Spleen (tissue), 11 donors: ENCODE measurements at regions not wholly inside any gene's neighbourhood (a gene's known extent, or its start where the extent isn't known, plus 50 kb on each side); places are given as distances from the start of the nearest gene placed in this dataset.

Source experiments
- DNase-seq: peaks from one replicate; pipeline ENCODE4 v3.0.0-alpha.2; 2020
- H3K27ac ChIP-seq, 8 donors: fragments of 200-600 bp; sonication (generic) in 7 of 8; 1 replicate in 4 of 8; 2 replicates in 4 of 8; pipeline versions ENCODE4 v1.5.0 to v1.8.0; 2016 to 2021; ENCODE audit warnings: inconsistent platforms in 4 of 8, mild to moderate bottlenecking in 4 of 8, moderate library complexity in 1 of 8
- H3K27me3 ChIP-seq, 7 donors: fragments of 200-600 bp; sonication (generic) in 6 of 7; replicated peaks in 1 of 7; 1 replicate in 4 of 7; 2 replicates in 3 of 7; pipeline versions ENCODE4 v1.5.0 to v1.8.0; 2016 to 2021; ENCODE audit warnings: inconsistent platforms in 3 of 7, mild to moderate bottlenecking in 1 of 7
- H3K36me3 ChIP-seq, 6 donors: fragments of 200-600 bp; sonication (generic) in 5 of 6; 1 replicate in 4 of 6; 2 replicates in 2 of 6; pipeline versions ENCODE4 v1.5.0 to v1.8.0; 2016 to 2021; ENCODE audit warnings: inconsistent platforms in 2 of 6
- H3K4me1 ChIP-seq, 6 donors: fragments of 200-600 bp; sonication (generic) in 5 of 6; 1 replicate in 3 of 6; 2 replicates in 3 of 6; pipeline versions ENCODE4 v1.5.0 to v1.8.0; 2016 to 2021; ENCODE audit warnings: inconsistent platforms in 3 of 6
- H3K4me3 ChIP-seq, 8 donors: fragments of 200-600 bp; sonication (generic) in 7 of 8; 1 replicate in 4 of 8; 2 replicates in 4 of 8; pipeline versions ENCODE4 v1.5.0 to v1.8.0; 2016 to 2021; ENCODE audit warnings: inconsistent platforms in 4 of 8, mild to moderate bottlenecking in 4 of 8, moderate library complexity in 2 of 8
- H3K9me3 ChIP-seq, 8 donors: fragments of 200-600 bp; sonication (generic) in 7 of 8; 1 replicate in 4 of 8; 2 replicates in 4 of 8; pipeline versions ENCODE4 v1.5.0 to v1.8.0; 2016 to 2021; ENCODE audit warnings: inconsistent platforms in 4 of 8
- CTCF ChIP-seq, 11 experiments: fragments of 200-600 bp in 7 of 11; fragments of 450-650 bp in 4 of 11; sonication (generic) in 4 of 11; IDR thresholded peaks in 8 of 11; conservative IDR thresholded peaks in 3 of 11; 1 replicate in 7 of 11; 2 replicates in 4 of 11; pipeline versions ENCODE4 v1.4.0 to v1.8.0; 2016 to 2021; ENCODE audit warnings: antibody characterized with exemption in 11 of 11, inconsistent platforms in 4 of 11, mild to moderate bottlenecking in 1 of 11
- POLR2A ChIP-seq, 3 donors: fragments of 450-650 bp; IDR thresholded peaks; one replicate each; pipeline ENCODE4 v1.5.1; 2017; ENCODE audit warnings: antibody characterized with exemption in 3 of 3, mild to moderate bottlenecking in 1 of 3
- POLR2AphosphoS5 ChIP-seq, 3 donors: sonication (generic); formaldehyde crosslinking; IDR thresholded peaks; one replicate each; pipeline ENCODE4 v1.5.1; 2017; ENCODE audit warnings: antibody characterized with exemption in 3 of 3
- WGBS, 5 donors: extraction: QIAGEN DNeasy Blood & Tissue Kit in 3 of 5; methylation state at CpG; one replicate each; pipeline versions ENCODE4 v1.1.5 to v1.1.7; 2013 to 2018; 5-methylcytosine and 5-hydroxymethylcytosine counted together
- intact Hi-C: fragments of 100-400 bp; cut with DNase I; formaldehyde crosslinking; loops from one replicate; pipeline ENCODE4 v1.15.0; 2023; ENCODE audit warnings: low total_unique reads
- donor health status: healthy with polysubstance abuse.
- donor health status: DM: no; HTN: no; CAD: no; lungs with moderate emphysema.
- donor health status: DM: no; HTN: no; CAD: no.
- donor health status: Bipolar disorder and iron deficiency.
- donor health status: healthy.
- donor health status: DM: no; HTN: no; CAD: no.
- donor health status: DM: yes; HTN: yes; CAD: no.

- H3K4me1 ChIP-seq = peaks cover 0 to 7% (median 0%) of the 10 kb centered on the region in 6 donors
- no peak overlapping the region for H3K4me3 ChIP-seq
- H3K27ac ChIP-seq = peak overlapping the region in 4 of 8 donors; percentile 20 to 65 (median 50)
- peaks cover 0 to 6% (median 0%) of the 10 kb centered on the region in 8 donors for H3K9me3 ChIP-seq
- intact Hi-C loops = no loop called here
- 32 to 53% (median 44%) methylated on average over 5 of the region's 5 CpGs for WGBS, 5 donors
- DNase-seq = no peak
- H3K36me3 ChIP-seq = no peaks in the 10 kb centered on the region
- no peaks in the 10 kb centered on the region for H3K27me3 ChIP-seq
- TF ChIP-seq POLR2A (IDR thresholded peaks at IDR 0.05) = no peak
- TF ChIP-seq CTCF (IDR thresholded peaks at IDR 0.05 in 8 of 11, conservative IDR thresholded peaks at IDR 0.05 in 3 of 11) = no peak
- TF ChIP-seq POLR2AphosphoS5 (IDR thresholded peaks at IDR 0.05) = no peak
Measured at GRCh38 chr6:51273228-51273961, 454.7 kb downstream of the TFAP2B start.

- no peak overlapping the region for H3K27ac ChIP-seq
- WGBS, 5 donors = 71 to 93% (median 79%) methylated on average over 1 of the region's 1 CpG
- H3K4me3 ChIP-seq = no peak overlapping the region
- H3K36me3 ChIP-seq = no peaks in the 10 kb centered on the region
- peaks cover 0 to 7% (median 0%) of the 10 kb centered on the region in 6 donors for H3K4me1 ChIP-seq
- no peak for DNase-seq
- H3K27me3 ChIP-seq = no peaks in the 10 kb centered on the region
- no peaks in the 10 kb centered on the region for H3K9me3 ChIP-seq
- intact Hi-C loops = no loop called here
- TF ChIP-seq CTCF (IDR thresholded peaks at IDR 0.05 in 8 of 11, conservative IDR thresholded peaks at IDR 0.05 in 3 of 11) (no peak), POLR2AphosphoS5 (IDR thresholded peaks at IDR 0.05) (no peak), POLR2A (IDR thresholded peaks at IDR 0.05) (no peak)
Measured at GRCh38 chr6:51277474-51277873, 458.8 kb downstream of the TFAP2B start.

GRCh38 chr6:51282026-51282425 lies 463.4 kb downstream of the TFAP2B start:
- no peak for DNase-seq
- TF ChIP-seq POLR2AphosphoS5 (IDR thresholded peaks at IDR 0.05) = no peak
- no peak for TF ChIP-seq CTCF (IDR thresholded peaks at IDR 0.05 in 8 of 11, conservative IDR thresholded peaks at IDR 0.05 in 3 of 11)
- no peak for TF ChIP-seq POLR2A (IDR thresholded peaks at IDR 0.05)
- 63 to 82% (median 75%) methylated on average over 2 of the region's 2 CpGs for WGBS, 5 donors
- Histone ChIP-seq H3K9me3 (no peaks in the 10 kb centered on the region), H3K4me3 (no peak overlapping the region), H3K36me3 (no peaks in the 10 kb centered on the region), H3K27ac (no peak overlapping the region), H3K4me1 (no peaks in the 10 kb centered on the region), H3K27me3 (no peaks in the 10 kb centered on the region)
- intact Hi-C loops = no loop called here

GRCh38 chr6:51283723-51284355 lies 465.2 kb downstream of the TFAP2B start:
- WGBS, 5 donors = 58 to 75% (median 66%) methylated on average over 6 of the region's 6 CpGs

More at GRCh38 chr6:51283723-51284355, 465.2 kb downstream of the TFAP2B start:
- intact Hi-C loops = no loop called here
- H3K4me3 ChIP-seq = no peak overlapping the region
- no peak for DNase-seq
- TF ChIP-seq POLR2A (IDR thresholded peaks at IDR 0.05) = no peak
- H3K36me3 ChIP-seq = no peaks in the 10 kb centered on the region
- H3K27me3 ChIP-seq = no peaks in the 10 kb centered on the region
- H3K4me1 ChIP-seq = no peaks in the 10 kb centered on the region
- H3K9me3 ChIP-seq = no peaks in the 10 kb centered on the region
- H3K27ac ChIP-seq = no peak overlapping the region
